Uterus (tissue), 2 donors: ENCODE measurements at regions not wholly inside any gene's neighbourhood (a gene's known extent, or its start where the extent isn't known, plus 50 kb on each side); places are given as distances from the start of the nearest gene placed in this dataset.

ENCODE experiments used
- CTCF ChIP-seq, 4 experiments: fragments of 200-600 bp in 2 of 4; fragments of 450-650 bp in 2 of 4; sonication (generic) in 2 of 4; IDR thresholded peaks; one replicate each; pipeline ENCODE4 v1.5.1; 2016 to 2019; ENCODE audit warnings: antibody characterized with exemption in 4 of 4, mild to moderate bottlenecking in 2 of 4, moderate library complexity in 1 of 4
- POLR2A ChIP-seq, 2 donors: fragments of 450-650 bp; IDR thresholded peaks; one replicate each; pipeline ENCODE4 v1.6.1; 2016; ENCODE audit warnings: antibody characterized with exemption in 2 of 2, mild to moderate bottlenecking in 1 of 2, moderate library complexity in 1 of 2

GRCh38 chr13:37364956-37365355, 233.6 kb downstream of the POSTN start:
- TF ChIP-seq CTCF (IDR thresholded peaks at IDR 0.05) (no peak), POLR2A (IDR thresholded peaks at IDR 0.05) (no peak)
